ENCODE measurements at regions not wholly inside any gene's neighbourhood (a gene's known extent, or its start where the extent isn't known, plus 50 kb on each side); places are given as distances from the start of the nearest gene placed in this dataset.

DNA sequence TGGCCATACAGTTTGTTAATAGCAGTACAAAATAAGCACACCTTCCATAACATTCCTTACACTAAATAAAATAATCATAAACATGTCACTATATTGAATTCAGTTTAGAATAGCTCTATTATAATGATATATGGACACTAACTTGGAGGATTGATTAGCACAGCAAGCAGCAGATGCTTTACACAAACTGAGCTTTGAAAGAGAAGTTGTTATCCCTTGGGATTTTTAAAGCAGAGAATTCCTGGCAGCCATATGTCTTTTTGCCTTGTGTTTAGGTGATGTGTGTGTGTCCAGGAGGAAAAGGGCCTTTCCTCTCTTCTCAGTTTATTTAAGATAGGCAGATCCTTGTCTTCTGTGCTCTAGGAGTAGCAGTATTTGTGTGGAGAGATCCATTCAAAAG lies 232.2 kb upstream of the GRIN3A start:
- in situ Hi-C loops (cut with MboI; ENCODE audit: low pct_unique_long_range_greater_than_20kb, low sequenced_read_pairs, unreplicated experiment), result no loop called here
- no peak for TF ChIP-seq CTCF (IDR thresholded peaks at IDR 0.05; ENCODE audit: extremely low read depth, insufficient read depth, missing control alignments)
- no peak for DNase-seq (ENCODE audit: low spot score)

- TF ChIP-seq CTCF (IDR thresholded peaks at IDR 0.05; ENCODE audit: extremely low read depth, insufficient read depth, missing control alignments), result no peak
- DNase-seq (ENCODE audit: low spot score), result no peak
- in situ Hi-C loops (cut with MboI; ENCODE audit: low pct_unique_long_range_greater_than_20kb, low sequenced_read_pairs, unreplicated experiment), result no loop called here
Observed at GRCh38 chr9:101968392-101968791, 229.9 kb upstream of the GRIN3A start.

DNA sequence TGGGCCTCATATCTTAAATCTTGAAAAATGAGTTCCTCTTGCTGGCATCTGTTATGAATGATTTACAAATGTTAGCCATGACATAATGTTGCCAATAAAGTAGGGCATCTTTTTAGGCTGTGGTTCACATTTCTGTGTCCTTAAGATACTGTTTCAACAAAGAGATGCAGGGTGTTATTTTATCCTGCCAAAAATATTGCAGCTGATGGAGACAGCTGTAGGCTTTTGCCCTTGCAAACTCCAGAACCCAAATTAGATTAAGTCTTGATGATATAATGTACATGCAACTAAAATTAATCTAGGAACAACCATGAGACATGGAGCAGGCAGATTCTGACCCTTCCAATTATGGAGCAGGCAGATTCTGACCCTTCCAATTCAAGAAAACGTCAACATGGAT lies 228.2 kb upstream of the GRIN3A start:
- in situ Hi-C loops (cut with MboI; ENCODE audit: low pct_unique_long_range_greater_than_20kb, low sequenced_read_pairs, unreplicated experiment), result no loop called here
- no peak for TF ChIP-seq CTCF (IDR thresholded peaks at IDR 0.05; ENCODE audit: extremely low read depth, insufficient read depth, missing control alignments)

GRCh38 chr9:101957705-101958104 lies 219.3 kb upstream of the GRIN3A start:
- DNase-seq (ENCODE audit: low spot score), result no peak
- no peak for TF ChIP-seq CTCF (IDR thresholded peaks at IDR 0.05; ENCODE audit: extremely low read depth, insufficient read depth, missing control alignments)
- in situ Hi-C loops (cut with MboI; ENCODE audit: low pct_unique_long_range_greater_than_20kb, low sequenced_read_pairs, unreplicated experiment), result no loop called here

More for the DNA sequence above, 228.2 kb upstream of the GRIN3A start:
- no peak for DNase-seq (ENCODE audit: low spot score)

- in situ Hi-C loops (cut with MboI; ENCODE audit: low pct_unique_long_range_greater_than_20kb, low sequenced_read_pairs, unreplicated experiment), result no loop called here
- TF ChIP-seq CTCF (IDR thresholded peaks at IDR 0.05; ENCODE audit: extremely low read depth, insufficient read depth, missing control alignments), result no peak
- DNase-seq (ENCODE audit: low spot score), result no peak
Observed at GRCh38 chr9:101951598-101951997, 213.2 kb upstream of the GRIN3A start.

DNA sequence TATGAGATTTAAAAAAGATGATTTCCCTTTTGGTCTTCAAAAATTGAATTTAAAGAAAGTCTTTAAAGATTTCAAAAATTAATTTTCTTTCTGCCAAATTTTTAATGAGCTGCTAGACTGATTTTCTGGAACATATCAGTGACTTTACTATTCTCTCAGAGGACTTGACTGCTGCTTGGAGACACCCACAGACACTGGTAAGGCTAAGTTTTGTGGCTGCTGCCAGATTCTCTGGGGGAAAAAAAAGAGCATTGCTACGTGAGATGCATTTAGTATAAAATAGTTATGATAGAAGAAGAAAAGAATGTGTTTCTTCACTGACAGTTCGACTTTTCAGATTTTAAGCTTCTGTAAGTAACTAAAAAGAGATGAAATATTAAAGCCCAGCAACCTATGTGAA lies 193.3 kb upstream of the GRIN3A start:
- DNase-seq (ENCODE audit: low spot score), result no peak
- in situ Hi-C loops (cut with MboI; ENCODE audit: low pct_unique_long_range_greater_than_20kb, low sequenced_read_pairs, unreplicated experiment), result no loop called here
- TF ChIP-seq CTCF (IDR thresholded peaks at IDR 0.05; ENCODE audit: extremely low read depth, insufficient read depth, missing control alignments), result no peak

- no peak for DNase-seq (ENCODE audit: low spot score)
- in situ Hi-C loops (cut with MboI; ENCODE audit: low pct_unique_long_range_greater_than_20kb, low sequenced_read_pairs, unreplicated experiment), result no loop called here
- no peak for TF ChIP-seq CTCF (IDR thresholded peaks at IDR 0.05; ENCODE audit: extremely low read depth, insufficient read depth, missing control alignments)
Observed at GRCh38 chr9:101930783-101931182, 192.3 kb upstream of the GRIN3A start.

All from GM13977 (cell line).